G401 (cell line): ENCODE measurements at regions not wholly inside any gene's neighbourhood (a gene's known extent, or its start where the extent isn't known, plus 50 kb on each side); places are given as distances from the start of the nearest gene placed in this dataset.

ENCODE experiments used
- DNase-seq: peaks from one replicate; pipeline ENCODE4 v3.0.0-alpha.2; 2015; ENCODE audit warnings: low spot score
- in situ Hi-C: cut with HindIII; loops from 2 replicates; pipeline ENCODE4 v1.10.0; 2016; ENCODE audit warnings: low sequenced_read_pairs, mixed read lengths

- in situ Hi-C loops: no loop called here
- DNase-seq: no peak
Observed at GRCh38 chr17:14986127-14986526, 279.0 kb downstream of the PMP22 start.

GRCh38 chr17:14972844-14973243 is 292.3 kb downstream of the PMP22 start:
- no peak for DNase-seq
- in situ Hi-C loops: no loop called here

DNA sequence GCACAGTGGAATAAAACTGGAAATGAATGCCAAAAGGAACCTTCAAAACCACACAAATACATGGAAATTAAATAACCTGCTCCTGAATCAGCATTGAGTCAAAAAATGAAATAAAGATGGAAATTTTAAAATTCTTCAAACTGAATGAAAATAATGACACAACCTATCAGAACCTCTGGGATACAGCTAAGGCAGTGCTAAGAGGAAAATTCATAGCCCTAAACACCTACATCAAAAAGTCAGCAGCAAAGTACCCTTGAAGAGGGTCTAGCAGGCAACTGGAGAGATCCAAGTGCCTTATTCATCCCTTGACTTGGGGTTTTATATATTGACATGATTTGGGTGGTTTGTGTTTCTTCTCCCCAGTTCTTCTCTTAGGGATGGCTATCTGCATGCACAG is 294.1 kb downstream of the PMP22 start:
- no peak for DNase-seq
- in situ Hi-C loops: no loop called here

GRCh38 chr17:14959106-14959648 is 305.9 kb downstream of the PMP22 start:
- in situ Hi-C loops: no loop called here
- DNase-seq: no peak

DNA sequence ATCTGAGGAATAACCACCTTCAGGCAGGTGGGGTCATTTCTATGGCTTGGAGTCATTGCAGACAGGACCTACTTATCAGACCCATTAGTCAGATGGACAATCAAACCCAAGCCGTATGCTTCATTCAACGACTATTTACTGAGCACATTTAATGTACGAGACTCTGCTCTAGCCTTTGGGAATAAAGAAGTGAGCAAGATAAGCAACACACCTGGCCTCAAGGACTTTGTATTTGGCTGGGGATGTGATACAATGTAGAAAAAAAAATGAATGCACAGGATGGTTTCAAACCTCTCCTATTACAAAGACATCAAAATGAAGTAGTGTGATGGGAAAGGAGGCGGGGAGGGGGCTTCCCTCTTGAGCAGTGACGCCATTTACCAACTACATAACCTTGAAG is 311.7 kb downstream of the PMP22 start:
- in situ Hi-C loops: no loop called here
- DNase-seq: no peak

DNA sequence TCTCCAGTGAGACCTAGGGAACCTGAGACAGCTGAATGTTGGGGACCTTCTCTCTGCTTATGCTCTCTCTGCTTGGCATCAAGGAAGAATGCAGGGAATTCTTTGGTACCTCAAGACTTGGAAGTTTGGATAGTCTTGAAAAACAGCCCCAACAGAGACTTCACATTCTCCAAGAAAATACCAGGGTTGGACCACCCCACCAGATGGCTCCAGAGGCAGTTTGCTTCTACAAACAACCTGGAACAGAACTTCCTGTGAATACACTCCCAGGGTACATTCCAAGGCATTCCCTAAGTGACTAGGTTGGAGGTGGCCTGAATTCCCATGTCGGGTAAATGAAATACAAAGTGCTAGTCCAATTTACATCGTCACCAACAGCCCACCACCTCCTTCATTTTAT is 314.4 kb downstream of the PMP22 start:
- in situ Hi-C loops: no loop called here
- DNase-seq: no peak

DNA sequence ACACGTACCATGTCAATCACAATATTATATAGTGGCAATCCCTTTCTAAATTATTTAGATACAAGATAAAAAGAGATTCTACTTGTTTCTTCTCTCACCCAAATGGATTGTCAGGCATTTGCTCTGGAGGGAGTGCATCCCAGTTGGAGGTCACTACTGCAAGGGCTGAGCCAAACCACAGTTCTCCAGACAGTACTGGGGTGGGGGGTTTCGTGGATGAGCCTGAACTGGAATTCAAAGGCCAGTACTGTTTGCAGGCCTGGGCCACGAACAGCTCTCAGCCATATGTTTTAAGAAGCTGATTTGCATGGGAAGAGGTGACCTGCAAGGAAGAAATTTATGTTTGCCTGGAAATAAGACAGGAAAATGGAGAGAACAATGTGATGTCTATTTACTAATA is 314.9 kb downstream of the PMP22 start:
- in situ Hi-C loops: no loop called here
- DNase-seq: no peak

DNA sequence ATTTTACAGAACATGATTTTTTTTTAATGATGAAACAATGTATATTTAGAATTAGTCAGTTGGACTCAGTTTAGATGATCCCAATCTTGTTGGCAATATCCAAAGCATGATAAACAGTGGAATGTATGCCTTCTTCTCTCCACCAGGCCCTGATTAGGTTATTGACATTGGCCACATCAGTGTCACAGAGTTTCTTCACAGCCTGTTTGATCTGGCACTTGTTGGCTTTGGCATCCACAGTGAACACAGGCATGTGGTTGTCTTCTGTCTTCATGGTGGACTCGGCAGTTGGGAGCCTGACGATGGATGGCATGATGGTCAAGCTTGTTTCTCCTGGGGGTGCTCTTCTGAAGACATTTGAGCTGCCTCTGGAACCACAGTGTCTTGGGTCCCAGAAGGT is 317.5 kb downstream of the PMP22 start:
- in situ Hi-C loops: no loop called here
- no peak for DNase-seq

- DNase-seq: no peak
- in situ Hi-C loops: no loop called here
Observed at GRCh38 chr17:14946481-14946880, 318.6 kb downstream of the PMP22 start.

GRCh38 chr17:14942526-14943190 is 322.5 kb downstream of the PMP22 start:
- in situ Hi-C loops: no loop called here

DNA sequence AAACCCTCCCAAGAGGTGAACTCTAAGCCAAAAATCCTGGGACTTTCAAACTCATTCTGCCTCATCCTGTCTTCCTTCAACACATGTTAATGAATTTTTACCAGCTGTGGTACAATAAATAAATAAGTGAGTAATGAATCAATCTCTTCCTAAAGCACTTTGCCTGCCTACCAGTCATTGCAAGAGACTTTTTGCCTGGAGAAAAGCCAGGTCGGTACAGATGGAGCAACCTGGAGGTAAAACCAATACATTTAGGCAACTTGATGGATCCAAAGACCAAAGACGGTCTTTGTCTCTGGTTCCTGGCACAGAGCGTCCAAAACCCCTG is 324.2 kb downstream of the PMP22 start:
- in situ Hi-C loops: no loop called here
- DNase-seq: no peak

More at GRCh38 chr17:14942526-14943190, 322.5 kb downstream of the PMP22 start:
- DNase-seq: no peak

- DNase-seq: no peak
- in situ Hi-C loops: no loop called here
Observed at GRCh38 chr17:14940108-14940937, 324.8 kb downstream of the PMP22 start.

DNA sequence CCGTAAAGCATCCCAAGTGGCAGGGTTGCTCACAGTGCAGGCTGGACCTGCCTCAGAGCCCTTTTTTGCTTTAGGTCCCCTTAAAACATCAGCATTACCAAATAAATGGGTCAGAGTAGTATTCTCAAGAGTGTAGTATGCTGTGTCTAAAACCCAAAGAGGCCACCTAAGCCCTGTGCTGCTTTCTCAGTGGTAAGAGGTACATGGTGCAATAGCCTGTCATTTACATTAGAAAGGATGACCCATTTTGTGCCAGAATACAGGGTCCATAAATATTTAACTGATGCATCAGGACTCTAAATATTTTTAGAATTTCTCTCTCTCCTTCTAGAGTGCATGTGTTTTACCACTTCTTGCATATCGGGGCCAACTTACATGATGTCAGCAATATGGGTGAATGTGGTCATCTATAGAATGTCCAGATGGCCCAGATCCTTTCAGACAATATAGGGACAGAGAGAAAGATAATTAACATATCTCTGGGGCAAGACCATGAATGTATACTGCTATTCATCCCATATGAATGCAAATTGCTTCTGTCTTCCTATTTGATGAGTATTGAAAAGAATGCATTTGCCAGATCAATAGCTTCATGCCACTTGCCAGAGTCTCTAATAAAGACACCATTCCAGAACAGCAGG is 329.2 kb downstream of the PMP22 start:
- no peak for DNase-seq
- in situ Hi-C loops: no loop called here

GRCh38 chr17:14935139-14935841 is 329.8 kb downstream of the PMP22 start:
- in situ Hi-C loops: no loop called here
- no peak for DNase-seq

DNA sequence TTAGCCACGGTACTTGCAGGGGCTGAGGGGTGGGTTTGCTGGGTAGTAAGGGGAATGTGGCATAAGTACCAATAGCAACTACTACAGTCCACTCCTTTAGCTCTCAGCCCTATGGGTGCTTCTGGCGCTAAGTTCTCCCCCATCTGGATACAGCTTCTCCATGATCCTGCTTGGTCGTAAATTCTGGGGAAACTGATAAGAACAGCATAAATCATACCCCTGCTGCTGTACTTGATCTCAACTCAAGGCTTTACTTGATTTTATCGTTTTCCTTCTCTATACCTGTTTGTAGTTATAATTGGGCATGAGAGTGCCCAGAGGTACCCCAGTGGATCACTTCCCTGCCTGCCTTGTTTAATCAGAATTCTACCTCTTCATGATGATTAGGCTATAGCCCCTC is 331.4 kb downstream of the PMP22 start:
- in situ Hi-C loops: no loop called here
- no peak for DNase-seq

DNA sequence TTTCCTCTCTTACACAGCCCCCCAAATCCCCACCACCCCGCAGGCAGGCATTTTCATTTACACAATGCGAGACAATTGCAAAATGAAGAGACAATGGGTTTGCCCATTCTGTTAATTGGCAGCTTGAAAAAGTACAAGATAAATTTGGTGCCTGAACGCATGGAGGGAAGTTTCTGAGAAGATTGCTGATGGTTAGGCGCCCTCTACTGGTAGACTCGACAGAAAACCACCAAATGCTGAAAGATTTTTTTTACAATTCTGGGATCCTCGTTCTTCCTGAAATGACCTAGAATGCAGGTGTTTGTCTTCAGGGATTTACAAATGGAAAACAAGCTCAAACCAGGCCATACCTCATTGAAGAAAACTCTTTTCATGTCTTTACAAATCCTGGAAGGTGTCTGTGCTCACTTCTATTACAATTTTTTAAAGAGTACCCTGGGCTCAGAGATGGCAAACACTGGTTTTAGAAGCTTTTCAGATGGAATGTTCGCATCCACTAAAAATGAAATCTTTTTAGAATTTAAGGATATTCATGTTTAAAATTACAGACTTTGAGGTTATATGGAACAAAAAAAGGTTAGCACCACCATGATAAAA is 338.5 kb downstream of the PMP22 start:
- in situ Hi-C loops: no loop called here
- peak; percentile 48 for DNase-seq

- no peak for DNase-seq
- in situ Hi-C loops: no loop called here
Observed at GRCh38 chr17:14926073-14926472, 339.1 kb downstream of the PMP22 start.

DNA sequence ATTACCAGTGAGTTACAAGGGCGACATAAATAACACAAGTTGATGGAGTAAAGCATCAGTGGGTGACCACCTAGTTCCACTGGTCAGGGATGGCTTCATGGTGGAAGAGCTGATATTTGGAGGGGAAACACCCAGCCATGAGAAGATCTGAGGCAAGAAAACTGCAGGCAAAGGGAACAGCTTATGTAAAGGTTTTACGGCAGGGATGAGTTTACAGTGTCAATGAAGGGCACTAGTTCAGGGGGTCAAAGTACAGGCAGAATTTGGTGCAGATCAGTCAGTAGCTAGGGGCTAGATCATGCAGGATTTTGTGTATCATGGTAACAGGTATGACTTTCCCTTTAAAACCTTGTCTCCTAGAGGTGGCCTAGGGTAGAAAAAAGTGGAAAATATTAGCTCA is 339.6 kb downstream of the PMP22 start:
- in situ Hi-C loops: no loop called here
- no peak for DNase-seq

GRCh38 chr17:14923981-14924380 is 341.1 kb downstream of the PMP22 start:
- in situ Hi-C loops: no loop called here

More at GRCh38 chr17:14923981-14924380, 341.1 kb downstream of the PMP22 start:
- DNase-seq: no peak
